HEK293 (cell line): ENCODE measurements at regions not wholly inside any gene's neighbourhood (a gene's known extent, or its start where the extent isn't known, plus 50 kb on each side); places are given as distances from the start of the nearest gene placed in this dataset.

ENCODE experiments used
- CTCF ChIA-PET: fragments of 350-600 bp; formaldehyde crosslinking; extraction: SDS; loops from one replicate; lab custom pipeline; 2021; ENCODE audit warnings: antibody characterized with exemption; lab: Yijun Ruan, JAX
- POLR2A ChIA-PET: fragments of 300-600 bp; formaldehyde crosslinking; extraction: SDS; loops from one replicate; lab custom pipeline; 2020; ENCODE audit warnings: antibody characterized with exemption, inconsistent platforms; lab: Yijun Ruan, JAX
- H3K27ac ChIP-seq: fragments of 200-500 bp; sonication (Bioruptor generic); 2 replicates; pipeline ENCODE4 v1.5.1; 2014; ENCODE audit warnings: low read depth, low read length, control low read depth, inconsistent platforms; ENCODE audit errors: extremely low read depth
- H3K36me3 ChIP-seq, 2 experiments: fragments of 200-500 bp in 1 of 2; sonication (Bioruptor generic) in 1 of 2; 1 replicate in 1 of 2; 2 replicates in 1 of 2; pipeline ENCODE4 v1.5.1; 2014 to 2017; ENCODE audit warnings: inconsistent platforms in 2 of 2, low read length in 2 of 2; ENCODE audit not compliant: control insufficient read depth in 2 of 2, insufficient read depth in 1 of 2
- H3K4me1 ChIP-seq: fragments of 200-500 bp; sonication (Bioruptor generic); 2 replicates; pipeline ENCODE4 v1.5.1; 2014; ENCODE audit warnings: mild to moderate bottlenecking, low read length, inconsistent platforms; ENCODE audit not compliant: control insufficient read depth, insufficient read depth
- H3K4me3 ChIP-seq: 2 replicates; pipeline ENCODE4 v1.5.1; 2011; ENCODE audit warnings: low read depth, mild to moderate bottlenecking, control low read depth, low read length, moderate library complexity
- H3K9me3 ChIP-seq: fragments of 200-500 bp; sonication (Bioruptor generic); 2 replicates; pipeline ENCODE4 v1.5.1; 2014; ENCODE audit warnings: low read depth, low read length, inconsistent platforms; ENCODE audit not compliant: control insufficient read depth, insufficient read depth
- GFI1B ChIP-seq: fragments of 450-650 bp; formaldehyde crosslinking; IDR thresholded peaks from 2 replicates; pipeline ENCODE4 v1.5.1; 2016; ENCODE audit warnings: missing biosample characterization, missing genetic modification characterization
- HIC1 ChIP-seq: fragments of 450-650 bp; formaldehyde crosslinking; IDR thresholded peaks from 2 replicates; pipeline ENCODE4 v1.5.1; 2016; ENCODE audit warnings: missing biosample characterization, missing genetic modification characterization
- KLF1 ChIP-seq: fragments of 450-650 bp; formaldehyde crosslinking; IDR thresholded peaks from 2 replicates; pipeline ENCODE4 v1.5.1; 2016; ENCODE audit warnings: missing biosample characterization, missing genetic modification characterization
- MYNN ChIP-seq: fragments of 450-650 bp; formaldehyde crosslinking; IDR thresholded peaks from 2 replicates; pipeline ENCODE4 v1.5.1; 2016; ENCODE audit warnings: missing biosample characterization, missing genetic modification characterization, borderline replicate concordance
- OSR2 ChIP-seq: fragments of 450-650 bp; formaldehyde crosslinking; IDR thresholded peaks from 2 replicates; pipeline ENCODE4 v1.5.1; 2016; ENCODE audit warnings: missing biosample characterization, missing genetic modification characterization
- PBX3 ChIP-seq: sonication (generic); formaldehyde crosslinking; IDR thresholded peaks from 2 replicates; pipeline ENCODE4 v1.8.1; 2022; ENCODE audit warnings: mild to moderate bottlenecking, moderate library complexity, missing genetic modification reagents
- ZFP3 ChIP-seq: fragments of 450-650 bp; formaldehyde crosslinking; IDR thresholded peaks from 2 replicates; pipeline ENCODE4 v1.5.1; 2016; ENCODE audit warnings: low read depth, missing biosample characterization, missing genetic modification characterization
- ZNF10 ChIP-seq: fragments of 450-650 bp; formaldehyde crosslinking; IDR thresholded peaks from 2 replicates; pipeline ENCODE4 v1.5.1; 2017; ENCODE audit warnings: missing biosample characterization, missing genetic modification characterization
- ZNF155 ChIP-seq: fragments of 450-650 bp; formaldehyde crosslinking; IDR thresholded peaks from 2 replicates; pipeline ENCODE4 v1.5.1; 2016; ENCODE audit warnings: missing biosample characterization, missing genetic modification characterization
- ZNF175 ChIP-seq: fragments of 450-650 bp; formaldehyde crosslinking; IDR thresholded peaks from 2 replicates; pipeline ENCODE4 v1.5.1; 2016; ENCODE audit warnings: missing biosample characterization, missing genetic modification characterization
- ZNF19 ChIP-seq: fragments of 450-650 bp; formaldehyde crosslinking; IDR thresholded peaks from 2 replicates; pipeline ENCODE4; 2016; ENCODE audit warnings: missing biosample characterization, missing genetic modification characterization, low read depth
- ZNF223 ChIP-seq: fragments of 450-650 bp; formaldehyde crosslinking; IDR thresholded peaks from 2 replicates; pipeline ENCODE4 v1.5.1; 2016; ENCODE audit warnings: missing biosample characterization, missing genetic modification characterization
- ZNF302 ChIP-seq: fragments of 450-650 bp; formaldehyde crosslinking; IDR thresholded peaks from 2 replicates; pipeline ENCODE4 v1.5.1; 2016; ENCODE audit warnings: missing biosample characterization, missing genetic modification characterization, low read depth
- ZNF335 ChIP-seq: fragments of 450-650 bp; formaldehyde crosslinking; conservative IDR thresholded peaks from 2 replicates; pipeline ENCODE4 v1.5.1; 2016; ENCODE audit warnings: missing biosample characterization, missing genetic modification characterization
- ZNF394 ChIP-seq: fragments of 450-650 bp; formaldehyde crosslinking; IDR thresholded peaks from 2 replicates; pipeline ENCODE4 v1.5.1; 2016; ENCODE audit warnings: missing biosample characterization, missing genetic modification characterization, mild to moderate bottlenecking, moderate library complexity, borderline replicate concordance
- ZNF530 ChIP-seq: fragments of 450-650 bp; formaldehyde crosslinking; IDR thresholded peaks from 2 replicates; pipeline ENCODE4 v1.5.1; 2016; ENCODE audit warnings: low read depth, missing biosample characterization, missing genetic modification characterization
- ZNF621 ChIP-seq: fragments of 450-650 bp; formaldehyde crosslinking; IDR thresholded peaks from 2 replicates; pipeline ENCODE4 v1.5.1; 2017; ENCODE audit warnings: missing biosample characterization, missing genetic modification characterization
- ZNF624 ChIP-seq: fragments of 450-650 bp; formaldehyde crosslinking; IDR thresholded peaks from 2 replicates; pipeline ENCODE4 v1.5.1; 2017; ENCODE audit warnings: missing biosample characterization, missing genetic modification characterization
- ZNF639 ChIP-seq: fragments of 450-650 bp; formaldehyde crosslinking; IDR thresholded peaks from 2 replicates; pipeline ENCODE4 v1.5.1; 2016; ENCODE audit warnings: missing biosample characterization, missing genetic modification characterization
- ZNF658 ChIP-seq: fragments of 450-650 bp; formaldehyde crosslinking; IDR thresholded peaks from 2 replicates; pipeline ENCODE4; 2016; ENCODE audit warnings: missing biosample characterization, missing genetic modification characterization
- ZNF777 ChIP-seq: fragments of 450-650 bp; formaldehyde crosslinking; IDR thresholded peaks from 2 replicates; pipeline ENCODE4 v1.5.1; 2017; ENCODE audit warnings: missing biosample characterization, missing genetic modification characterization, borderline replicate concordance
- ZNF830 ChIP-seq: fragments of 450-650 bp; IDR thresholded peaks from 2 replicates; pipeline ENCODE4 v1.5.0; 2018; ENCODE audit warnings: missing biosample characterization, missing genetic modification characterization, low read depth, mild to moderate bottlenecking, moderate library complexity

- ChIA-PET POLR2A (no interaction called here), CTCF (interaction anchor here (0.7 kb wide), 1 partner anchor 14 kb away, joined by 3 read pairs; no protein-coding TSS in a partner anchor)
- Histone ChIP-seq H3K9me3 (no peaks in the 10 kb centered on the region), H3K4me3 (no peak overlapping the region), H3K27ac (no peak overlapping the region), H3K4me1 (no peaks in the 10 kb centered on the region), H3K36me3 (no peaks in the 10 kb centered on the region)
- TF ChIP-seq ZNF10 (no peak), ZFP3 (tag by site-specific recombination) (no peak), ZNF175 (tag by site-specific recombination) (no peak), ZNF639 (tag by site-specific recombination) (no peak), MYNN (tag by site-specific recombination) (no peak), ZNF830 (tag by site-specific recombination) (no peak), PBX3 (no peak), ZNF394 (tag by site-specific recombination) (no peak), ZNF19 (tag by site-specific recombination) (no peak), ZNF777 (tag by site-specific recombination) (no peak), ZNF335 (tag by site-specific recombination) (no peak), GFI1B (tag by site-specific recombination) (no peak), ZNF624 (tag by site-specific recombination) (no peak), ZNF223 (tag by site-specific recombination) (no peak), KLF1 (tag by site-specific recombination) (no peak), OSR2 (no peak)
These were observed 144.1 kb downstream of the CTTN start for GRCh38 chr11:70542406-70542805.

GRCh38 chr11:70542811-70543210 lies 144.5 kb downstream of the CTTN start:
- Histone ChIP-seq H3K27ac (no peak overlapping the region), H3K4me3 (no peak overlapping the region), H3K9me3 (no peaks in the 10 kb centered on the region), H3K36me3 (no peaks in the 10 kb centered on the region), H3K4me1 (no peaks in the 10 kb centered on the region)
- CTCF ChIA-PET: no interaction called here
- POLR2A ChIA-PET: no interaction called here
- no peak for TF ChIP-seq HIC1 (tag by site-specific recombination)
- TF ChIP-seq ZNF658 (tag by site-specific recombination): no peak
- TF ChIP-seq ZNF223 (tag by site-specific recombination): no peak
- no peak for TF ChIP-seq ZNF10
- no peak for TF ChIP-seq ZNF530 (tag by site-specific recombination)
- no peak for TF ChIP-seq ZNF621 (tag by site-specific recombination)
- TF ChIP-seq ZNF302 (tag by site-specific recombination): no peak
- TF ChIP-seq ZNF155 (tag by site-specific recombination): no peak
